ENCODE measurements at regions not wholly inside any gene's neighbourhood (a gene's known extent, or its start where the extent isn't known, plus 50 kb on each side); places are given as distances from the start of the nearest gene placed in this dataset.
A peak's percentile ranks its signal among the peaks of the same experiment; 100 is the strongest.

GRCh38 chr2:20128506-20129330 lies 77.3 kb upstream of the LAPTM4A start:
- Histone ChIP-seq H3K27ac (no peak overlapping the region), H3K36me3 (no peaks in the 10 kb centered on the region), H3K4me1 (peaks cover 4 to 31% (median 5%) of the 10 kb centered on the region in 3 donors), H3K9me3 (no peaks in the 10 kb centered on the region), H3K27me3 (no peaks in the 10 kb centered on the region), H3K4me3 (no peak overlapping the region)
- TF ChIP-seq CTCF (IDR thresholded peaks at IDR 0.05) (no peak), POLR2A (IDR thresholded peaks at IDR 0.05) (no peak)
- intact Hi-C loops (cut with DNase I): no loop called here
- WGBS, 2 donors: 86 to 87% methylated on average over 5 of the region's 5 CpGs
- DNase-seq: no peak

GRCh38 chr2:20126469-20126868 lies 75.0 kb upstream of the LAPTM4A start:
- Histone ChIP-seq H3K4me3 (no peak overlapping the region), H3K27me3 (no peaks in the 10 kb centered on the region), H3K36me3 (no peaks in the 10 kb centered on the region), H3K9me3 (no peaks in the 10 kb centered on the region), H3K27ac (peak overlapping the region in 1 of 4 donors; percentile 9), H3K4me1 (peaks cover 4 to 54% (median 14%) of the 10 kb centered on the region in 3 donors)
- intact Hi-C loops (cut with DNase I): no loop called here
- DNase-seq: no peak
- no peak for TF ChIP-seq POLR2A (IDR thresholded peaks at IDR 0.05)
- TF ChIP-seq CTCF (IDR thresholded peaks at IDR 0.05): no peak
- 81 to 97% methylated on average over 3 of the region's 3 CpGs for WGBS, 2 donors

DNA sequence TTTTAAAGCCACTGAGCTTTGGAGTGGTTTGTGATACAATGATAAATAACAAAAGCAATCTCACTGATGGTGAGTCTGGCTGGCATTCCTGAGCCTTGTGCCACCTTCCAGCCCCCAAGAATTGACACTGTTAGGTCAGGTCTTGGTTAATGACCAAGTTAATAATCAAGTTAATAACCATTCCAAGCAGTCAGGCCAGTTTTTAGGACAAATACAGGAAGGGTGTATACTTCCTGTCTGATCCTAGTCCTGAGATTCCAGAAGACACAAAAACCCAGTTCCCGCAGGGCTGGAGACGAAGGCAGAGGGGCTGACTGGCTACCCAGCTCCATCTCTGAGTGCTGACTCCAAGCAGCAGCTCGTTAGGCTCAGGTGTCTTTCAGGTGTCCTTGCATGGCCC lies 74.6 kb upstream of the LAPTM4A start:
- H3K27me3 ChIP-seq: no peaks in the 10 kb centered on the region
- peak overlapping the region in 3 of 4 donors; percentile 71 to 78 (median 77) for H3K27ac ChIP-seq
- intact Hi-C loops (cut with DNase I): no loop called here
- DNase-seq: no peak
- no peak for TF ChIP-seq CTCF (IDR thresholded peaks at IDR 0.05)
- no peak for TF ChIP-seq POLR2A (IDR thresholded peaks at IDR 0.05)
- no peak overlapping the region for H3K4me3 ChIP-seq
- H3K9me3 ChIP-seq: no peaks in the 10 kb centered on the region
- no peaks in the 10 kb centered on the region for H3K36me3 ChIP-seq
- 64 to 83% methylated on average over 1 to 3 of the region's 3 CpGs for WGBS, 2 donors
- peaks cover 4 to 58% (median 14%) of the 10 kb centered on the region in 3 donors for H3K4me1 ChIP-seq

DNA sequence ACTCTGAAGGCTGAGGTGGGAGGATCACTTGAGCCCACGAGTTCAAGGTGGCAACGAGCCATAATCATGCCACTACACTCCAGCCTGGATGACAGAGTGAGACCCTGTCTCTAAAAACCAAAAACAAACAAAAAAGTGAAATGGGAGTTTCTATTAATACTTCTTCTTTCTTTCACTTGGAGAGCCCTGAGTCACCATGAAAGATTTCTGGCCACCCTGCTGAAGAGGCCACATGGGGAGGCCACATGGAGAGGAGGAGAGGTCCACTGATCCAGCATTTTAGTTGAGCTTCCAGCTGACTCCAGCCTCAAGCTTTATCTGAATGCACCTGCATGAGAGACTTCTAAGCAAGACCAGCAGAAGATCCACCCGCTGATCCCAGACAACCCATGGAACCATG lies 74.2 kb upstream of the LAPTM4A start:
- WGBS, 2 donors: 58 to 67% methylated on average over 3 of the region's 3 CpGs

More for the DNA sequence above, 74.2 kb upstream of the LAPTM4A start:
- TF ChIP-seq CTCF (IDR thresholded peaks at IDR 0.05) (no peak), POLR2A (IDR thresholded peaks at IDR 0.05) (no peak)
- Histone ChIP-seq H3K4me1 (peaks cover 4 to 59% (median 14%) of the 10 kb centered on the region in 3 donors), H3K27me3 (no peaks in the 10 kb centered on the region), H3K27ac (peak overlapping the region in 3 of 4 donors; percentile 71 to 78 (median 77)), H3K4me3 (no peak overlapping the region), H3K36me3 (no peaks in the 10 kb centered on the region), H3K9me3 (no peaks in the 10 kb centered on the region)
- no peak for DNase-seq
- intact Hi-C loops (cut with DNase I): no loop called here
